ENCODE measurements at regions not wholly inside any gene's neighbourhood (a gene's known extent, or its start where the extent isn't known, plus 50 kb on each side); places are given as distances from the start of the nearest gene placed in this dataset.

- no peak for TF ChIP-seq POLR2A (IDR thresholded peaks at IDR 0.05)
- TF ChIP-seq, protein P1, sequence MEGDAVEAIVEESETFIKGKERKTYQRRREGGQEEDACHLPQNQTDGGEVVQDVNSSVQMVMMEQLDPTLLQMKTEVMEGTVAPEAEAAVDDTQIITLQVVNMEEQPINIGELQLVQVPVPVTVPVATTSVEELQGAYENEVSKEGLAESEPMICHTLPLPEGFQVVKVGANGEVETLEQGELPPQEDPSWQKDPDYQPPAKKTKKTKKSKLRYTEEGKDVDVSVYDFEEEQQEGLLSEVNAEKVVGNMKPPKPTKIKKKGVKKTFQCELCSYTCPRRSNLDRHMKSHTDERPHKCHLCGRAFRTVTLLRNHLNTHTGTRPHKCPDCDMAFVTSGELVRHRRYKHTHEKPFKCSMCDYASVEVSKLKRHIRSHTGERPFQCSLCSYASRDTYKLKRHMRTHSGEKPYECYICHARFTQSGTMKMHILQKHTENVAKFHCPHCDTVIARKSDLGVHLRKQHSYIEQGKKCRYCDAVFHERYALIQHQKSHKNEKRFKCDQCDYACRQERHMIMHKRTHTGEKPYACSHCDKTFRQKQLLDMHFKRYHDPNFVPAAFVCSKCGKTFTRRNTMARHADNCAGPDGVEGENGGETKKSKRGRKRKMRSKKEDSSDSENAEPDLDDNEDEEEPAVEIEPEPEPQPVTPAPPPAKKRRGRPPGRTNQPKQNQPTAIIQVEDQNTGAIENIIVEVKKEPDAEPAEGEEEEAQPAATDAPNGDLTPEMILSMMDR (IDR thresholded peaks at IDR 0.05 in 8 of 11, conservative IDR thresholded peaks at IDR 0.05 in 3 of 11), result no peak
Measured at GRCh38 chr12:112694065-112694464, 97.5 kb upstream of the RPH3A start.
